ENCODE measurements at regions not wholly inside any gene's neighbourhood (a gene's known extent, or its start where the extent isn't known, plus 50 kb on each side); places are given as distances from the start of the nearest gene placed in this dataset.
A peak's percentile ranks its signal among the peaks of the same experiment; 100 is the strongest.

GRCh38 chr4:99708551-99708950, 50.9 kb upstream of the C4orf54 start:
- TF ChIP-seq, protein P1, sequence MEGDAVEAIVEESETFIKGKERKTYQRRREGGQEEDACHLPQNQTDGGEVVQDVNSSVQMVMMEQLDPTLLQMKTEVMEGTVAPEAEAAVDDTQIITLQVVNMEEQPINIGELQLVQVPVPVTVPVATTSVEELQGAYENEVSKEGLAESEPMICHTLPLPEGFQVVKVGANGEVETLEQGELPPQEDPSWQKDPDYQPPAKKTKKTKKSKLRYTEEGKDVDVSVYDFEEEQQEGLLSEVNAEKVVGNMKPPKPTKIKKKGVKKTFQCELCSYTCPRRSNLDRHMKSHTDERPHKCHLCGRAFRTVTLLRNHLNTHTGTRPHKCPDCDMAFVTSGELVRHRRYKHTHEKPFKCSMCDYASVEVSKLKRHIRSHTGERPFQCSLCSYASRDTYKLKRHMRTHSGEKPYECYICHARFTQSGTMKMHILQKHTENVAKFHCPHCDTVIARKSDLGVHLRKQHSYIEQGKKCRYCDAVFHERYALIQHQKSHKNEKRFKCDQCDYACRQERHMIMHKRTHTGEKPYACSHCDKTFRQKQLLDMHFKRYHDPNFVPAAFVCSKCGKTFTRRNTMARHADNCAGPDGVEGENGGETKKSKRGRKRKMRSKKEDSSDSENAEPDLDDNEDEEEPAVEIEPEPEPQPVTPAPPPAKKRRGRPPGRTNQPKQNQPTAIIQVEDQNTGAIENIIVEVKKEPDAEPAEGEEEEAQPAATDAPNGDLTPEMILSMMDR (IDR thresholded peaks at IDR 0.05; ENCODE audit: insufficient read depth, low read depth, low read length, missing control alignments): no peak
- DNase-seq (ENCODE audit: low read depth): peak; percentile 39
- no peak overlapping the region for H3K4me3 ChIP-seq (ENCODE audit: low read length)
